H1 (cell line): ENCODE measurements at regions not wholly inside any gene's neighbourhood (a gene's known extent, or its start where the extent isn't known, plus 50 kb on each side); places are given as distances from the start of the nearest gene placed in this dataset.

Source experiments
- CREB1 ChIP-seq: IDR thresholded peaks from 2 replicates; pipeline ENCODE4 v1.6.1; 2012; ENCODE audit warnings: inconsistent platforms
- CTCF ChIP-seq, 3 experiments: IDR thresholded peaks; 1 replicate in 2 of 3; 2 replicates in 1 of 3; pipeline versions ENCODE4 v1.5.1 to v1.6.1; 2011; ENCODE audit warnings: low read length in 3 of 3, mild to moderate bottlenecking in 3 of 3, inconsistent platforms in 2 of 3, low read depth in 1 of 3, moderate library complexity in 1 of 3; ENCODE audit not compliant: insufficient read depth in 1 of 3; ENCODE audit errors: control extremely low read depth in 1 of 3
- EP300 ChIP-seq, 2 experiments: IDR thresholded peaks; 1 replicate in 1 of 2; 2 replicates in 1 of 2; pipeline ENCODE4 v1.6.1; 2011 to 2012; ENCODE audit warnings: low read depth in 2 of 2, low read length in 2 of 2, mild to moderate bottlenecking in 2 of 2, borderline replicate concordance in 1 of 2, inconsistent platforms in 1 of 2, moderate library complexity in 1 of 2
- EZH2 ChIP-seq: fragments of 200-600 bp; sonication (generic); IDR thresholded peaks from 2 replicates; pipeline ENCODE4 v1.7.1; 2012; ENCODE audit warnings: low read depth, mild to moderate bottlenecking, moderate library complexity, low read length, inconsistent platforms; ENCODE audit not compliant: severe bottlenecking
- POLR2AphosphoS5 ChIP-seq: IDR thresholded peaks from 2 replicates; pipeline ENCODE4 v1.6.1; 2011; ENCODE audit warnings: low read depth, low read length

GRCh38 chr16:85443531-85443930 is 169.6 kb upstream of the GSE1 start:
- TF ChIP-seq CREB1, result no peak
- TF ChIP-seq CTCF (IDR thresholded peaks at IDR 0.05; ENCODE audit: control extremely low read depth in 1 of 3, insufficient read depth in 1 of 3, low read depth in 1 of 3, low read length in 3 of 3), result no peak
- TF ChIP-seq EP300 (IDR thresholded peaks at IDR 0.05; ENCODE audit: borderline replicate concordance in 1 of 2, low read depth in 2 of 2, low read length in 2 of 2), result no peak
- no peak for TF ChIP-seq EZH2
- no peak for TF ChIP-seq POLR2AphosphoS5
